Cardiac muscle cell (in vitro differentiated cells and primary cell): ENCODE measurements at regions not wholly inside any gene's neighbourhood (a gene's known extent, or its start where the extent isn't known, plus 50 kb on each side); places are given as distances from the start of the nearest gene placed in this dataset.
A peak's percentile ranks its signal among the peaks of the same experiment; 100 is the strongest.

Experiments used
- DNase-seq, 2 donors: peaks; one replicate each; pipeline versions ENCODE4 v3.0.0 to v3.0.0-alpha.2; 2010 to 2017; ENCODE audit warnings: low read depth in 1 of 2, low spot score in 1 of 2
- H3K27ac ChIP-seq: fragments of 200-600 bp; sonication (generic); 2 replicates; pipeline ENCODE4 v1.5.1; 2016
- H3K27me3 ChIP-seq: fragments of 200-600 bp; sonication (generic); 2 replicates; pipeline ENCODE4 v1.6.0; 2016; ENCODE audit warnings: control low read depth
- H3K36me3 ChIP-seq: fragments of 200-600 bp; sonication (generic); 2 replicates; pipeline ENCODE4 v1.5.1; 2016; ENCODE audit warnings: control low read depth
- H3K4me1 ChIP-seq: fragments of 200-600 bp; sonication (generic); 2 replicates; pipeline ENCODE4 v1.8.1; 2017; ENCODE audit warnings: low read depth, mild to moderate bottlenecking, mixed run types
- H3K4me3 ChIP-seq: fragments of 200-600 bp; sonication (generic); 2 replicates; pipeline ENCODE4 v1.5.1; 2016; ENCODE audit warnings: mild to moderate bottlenecking
- H3K9me3 ChIP-seq: fragments of 200-600 bp; sonication (generic); 2 replicates; pipeline ENCODE4 v1.5.1; 2017; ENCODE audit warnings: low read depth, mild to moderate bottlenecking, control low read depth
- CTCF ChIP-seq: IDR thresholded peaks from 2 replicates; pipeline ENCODE4 v1.5.1; 2012; ENCODE audit warnings: low read depth, mild to moderate bottlenecking, low read length

- no peak overlapping the region for H3K4me3 ChIP-seq
- no peak for TF ChIP-seq CTCF
- H3K4me1 ChIP-seq = peaks cover 12% of the 10 kb centered on the region
- no peaks in the 10 kb centered on the region for H3K9me3 ChIP-seq
- no peaks in the 10 kb centered on the region for H3K36me3 ChIP-seq
- H3K27me3 ChIP-seq = no peaks in the 10 kb centered on the region
- H3K27ac ChIP-seq = peak overlapping the region; percentile 26
- no peak for DNase-seq
These were observed 251.2 kb upstream of the RORA start for GRCh38 chr15:61480295-61480694.

GRCh38 chr15:61479613-61480012 is 250.5 kb upstream of the RORA start:
- H3K27me3 ChIP-seq = no peaks in the 10 kb centered on the region
- no peak for TF ChIP-seq CTCF
- no peak overlapping the region for H3K4me3 ChIP-seq
- H3K4me1 ChIP-seq = peaks cover 12% of the 10 kb centered on the region
- no peak for DNase-seq
- H3K9me3 ChIP-seq = no peaks in the 10 kb centered on the region
- H3K36me3 ChIP-seq = no peaks in the 10 kb centered on the region
- H3K27ac ChIP-seq = no peak overlapping the region

- H3K27me3 ChIP-seq = no peaks in the 10 kb centered on the region
- H3K9me3 ChIP-seq = no peaks in the 10 kb centered on the region
- H3K4me1 ChIP-seq = peaks cover 12% of the 10 kb centered on the region
- H3K36me3 ChIP-seq = no peaks in the 10 kb centered on the region
- TF ChIP-seq CTCF = no peak
- H3K27ac ChIP-seq = no peak overlapping the region
- no peak for DNase-seq
- no peak overlapping the region for H3K4me3 ChIP-seq
These were observed 247.6 kb upstream of the RORA start for GRCh38 chr15:61476741-61477140.

GRCh38 chr15:61474796-61475195 is 245.7 kb upstream of the RORA start:
- H3K27ac ChIP-seq = no peak overlapping the region
- H3K9me3 ChIP-seq = no peaks in the 10 kb centered on the region
- no peak for TF ChIP-seq CTCF

GRCh38 chr15:61467823-61468222 is 238.7 kb upstream of the RORA start:
- Histone ChIP-seq H3K4me1 (no peaks in the 10 kb centered on the region), H3K27ac (no peak overlapping the region), H3K27me3 (no peaks in the 10 kb centered on the region), H3K9me3 (no peaks in the 10 kb centered on the region), H3K4me3 (no peak overlapping the region), H3K36me3 (no peaks in the 10 kb centered on the region)
- DNase-seq = no peak
- no peak for TF ChIP-seq CTCF

More at GRCh38 chr15:61474796-61475195, 245.7 kb upstream of the RORA start:
- Histone ChIP-seq H3K36me3 (no peaks in the 10 kb centered on the region), H3K27me3 (no peaks in the 10 kb centered on the region), H3K4me1 (no peaks in the 10 kb centered on the region), H3K4me3 (no peak overlapping the region)
- peak in 1 of 2 donors; percentile 24 for DNase-seq
